Skin of body (tissue), 2 donors: ENCODE measurements at regions not wholly inside any gene's neighbourhood (a gene's known extent, or its start where the extent isn't known, plus 50 kb on each side); places are given as distances from the start of the nearest gene placed in this dataset. TPM values are rescaled to one million over a fixed set of nuclear protein-coding genes. Genes with fewer than 3 reads are reported as not detected.
"Not testable (repeated sequence)": the region's sequence is repeated elsewhere in the genome, so short reads cannot be mapped to it uniquely, and the experiment has no call there.

Experiments used
- DNase-seq: peaks from one replicate; lab custom pipeline; 2025; lab: John Stamatoyannopoulos, UW
- small RNA-seq: library from RNA; depleted of rRNA; stranded (forward); fragments of <200 nt; gene quantifications from one replicate; pipeline ENCODE3, GENCODE V24; 2014; ENCODE audit warnings: low replicate concordance

GRCh38 chrX:127457161-127457560 lies 595.0 kb downstream of the ACTRT1 start:
- no peak for DNase-seq

- no peak for DNase-seq
Observed at GRCh38 chrX:127439676-127440075, 612.5 kb downstream of the ACTRT1 start.

- no peak for DNase-seq
Observed at GRCh38 chrX:127405946-127406345, 586.4 kb downstream of the PRR32 start.

- no peak for DNase-seq
Observed at GRCh38 chrX:127404161-127404560, 584.6 kb downstream of the PRR32 start.

GRCh38 chrX:127400231-127400630 lies 580.7 kb downstream of the PRR32 start:
- DNase-seq = not testable (repeated sequence)

GRCh38 chrX:127390316-127390715 lies 570.8 kb downstream of the PRR32 start:
- DNase-seq = no peak

GRCh38 chrX:127389900-127390299 lies 570.4 kb downstream of the PRR32 start:
- DNase-seq = no peak

Small RNA genes lying in the stretch of these regions (small RNA-seq; reads per million reads assigned to genes)
- not detected for gene AL662814.1
